AG09319 (cell line): ENCODE measurements at regions not wholly inside any gene's neighbourhood (a gene's known extent, or its start where the extent isn't known, plus 50 kb on each side); places are given as distances from the start of the nearest gene placed in this dataset.

Experiments used
- DNase-seq: peaks from one replicate; pipeline ENCODE4 v3.0.0-alpha.2; 2010; ENCODE audit warnings: low read depth; ENCODE audit errors: extremely low read depth
- CTCF ChIP-seq: IDR thresholded peaks from 2 replicates; pipeline ENCODE4 v1.5.1; 2011; ENCODE audit warnings: low read depth, mild to moderate bottlenecking, inconsistent platforms, low read length, moderate library complexity

DNA sequence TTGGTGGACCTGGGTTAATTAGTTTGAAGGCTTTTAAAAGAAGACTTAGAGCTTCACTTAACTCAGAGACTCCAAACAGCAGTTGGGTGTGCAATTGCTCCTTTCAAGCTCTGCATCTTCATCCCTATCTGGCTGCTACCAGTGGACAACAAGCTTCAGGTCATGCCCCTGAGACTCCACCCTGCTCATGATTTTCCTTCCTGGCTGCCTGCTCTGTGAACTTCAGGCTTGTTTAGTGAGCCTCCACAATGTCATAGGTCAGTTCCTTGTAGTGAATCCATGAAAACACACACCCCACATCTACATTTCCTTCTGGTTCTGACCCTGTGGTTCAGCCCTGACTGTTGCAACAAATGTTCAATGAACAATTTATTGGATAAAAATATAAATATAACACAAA lies 61.1 kb upstream of the MARCKS start:
- no peak for DNase-seq
- no peak for TF ChIP-seq CTCF

- no peak for TF ChIP-seq CTCF
- DNase-seq = no peak
These were observed 54.4 kb upstream of the MARCKS start for GRCh38 chr6:113802779-113803178.

DNA sequence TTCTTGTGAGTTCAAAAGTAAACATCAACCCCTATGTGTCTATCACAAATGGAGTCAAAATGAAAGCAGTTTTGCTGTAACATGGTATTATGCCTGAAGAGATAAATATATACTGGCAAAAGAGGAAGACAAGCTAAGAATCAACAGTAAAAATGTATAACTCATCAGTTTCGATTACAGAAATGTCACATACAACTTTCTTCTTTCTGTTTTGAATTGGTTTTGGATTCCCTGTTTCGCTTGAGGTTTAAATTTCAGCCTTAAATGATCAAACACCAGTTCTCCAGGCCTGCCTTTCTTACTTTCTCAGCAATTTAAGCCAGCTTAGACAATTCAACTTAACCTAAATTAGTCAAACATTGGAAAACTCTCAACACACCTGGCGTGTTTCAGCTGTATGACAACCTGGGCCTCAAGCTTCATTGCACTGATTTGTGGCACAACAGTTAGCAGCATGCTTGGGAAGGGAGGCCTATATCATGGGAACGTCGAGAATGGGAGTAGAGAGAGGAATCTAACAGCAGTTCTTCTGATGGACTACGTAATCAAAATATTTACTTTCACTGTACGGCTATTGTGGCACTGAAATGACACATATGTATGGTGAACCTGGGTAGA lies 51.9 kb upstream of the MARCKS start:
- DNase-seq = no peak

GRCh38 chr6:113805811-113806495 lies 51.2 kb upstream of the MARCKS start:
- no peak for DNase-seq
- no peak for TF ChIP-seq CTCF

More for the DNA sequence above, 51.9 kb upstream of the MARCKS start:
- no peak for TF ChIP-seq CTCF
